ENCODE measurements at regions not wholly inside any gene's neighbourhood (a gene's known extent, or its start where the extent isn't known, plus 50 kb on each side); places are given as distances from the start of the nearest gene placed in this dataset.
"Not testable (repeated sequence)": the region's sequence is repeated elsewhere in the genome, so short reads cannot be mapped to it uniquely, and the experiment has no call there.

DNA sequence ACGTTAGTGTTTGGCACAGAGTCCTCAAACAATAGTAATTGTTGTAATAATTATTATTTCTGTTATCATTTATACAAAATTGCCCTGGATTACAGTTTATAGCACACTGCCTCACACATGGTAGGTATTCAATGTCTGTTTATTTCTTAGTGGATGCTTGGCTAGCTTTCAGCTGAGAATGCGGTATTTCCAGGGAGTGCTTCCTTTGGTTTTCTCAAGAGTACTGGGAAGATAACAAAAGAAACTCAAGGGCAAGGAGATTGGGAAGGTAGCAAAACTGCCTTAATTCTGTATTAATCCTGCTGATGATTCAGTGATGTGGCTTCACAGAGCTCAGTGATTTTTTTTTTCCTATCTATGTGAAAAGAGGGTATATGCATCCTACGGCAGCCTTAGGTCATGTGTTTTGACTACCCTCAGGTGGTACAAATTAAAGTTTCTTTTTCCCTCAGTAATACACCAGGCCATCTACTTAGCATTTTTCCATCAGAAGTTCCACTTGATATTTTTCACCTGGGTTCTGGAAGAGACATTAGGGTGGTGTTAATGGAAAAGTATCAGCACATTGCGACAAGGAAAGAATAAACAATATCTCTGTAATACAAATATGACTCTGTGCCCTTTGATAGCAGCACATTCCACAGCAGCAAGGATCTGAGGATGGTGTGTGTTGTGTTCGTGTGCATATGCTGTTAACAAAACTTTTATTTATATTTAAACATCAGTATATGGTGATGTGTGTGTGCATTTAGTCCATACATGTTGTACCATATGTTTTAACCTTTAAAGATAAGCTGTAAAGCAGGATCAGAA lies 124.3 kb upstream of the RASGEF1B start:
- DNase-seq (ENCODE audit: low read depth): no peak

- DNase-seq (ENCODE audit: low read depth): no peak
Measured at GRCh38 chr4:81595287-81595686, 123.6 kb upstream of the RASGEF1B start.

GRCh38 chr4:81594490-81595159 lies 122.9 kb upstream of the RASGEF1B start:
- no peak for DNase-seq (ENCODE audit: low read depth)

GRCh38 chr4:81592701-81593100 lies 121.0 kb upstream of the RASGEF1B start:
- no peak for DNase-seq (ENCODE audit: low read depth)

- no peak for DNase-seq (ENCODE audit: low read depth)
Measured at GRCh38 chr4:81590596-81590995, 118.9 kb upstream of the RASGEF1B start.

- DNase-seq (ENCODE audit: low read depth): no peak
Measured at GRCh38 chr4:81589262-81589661, 117.6 kb upstream of the RASGEF1B start.

DNA sequence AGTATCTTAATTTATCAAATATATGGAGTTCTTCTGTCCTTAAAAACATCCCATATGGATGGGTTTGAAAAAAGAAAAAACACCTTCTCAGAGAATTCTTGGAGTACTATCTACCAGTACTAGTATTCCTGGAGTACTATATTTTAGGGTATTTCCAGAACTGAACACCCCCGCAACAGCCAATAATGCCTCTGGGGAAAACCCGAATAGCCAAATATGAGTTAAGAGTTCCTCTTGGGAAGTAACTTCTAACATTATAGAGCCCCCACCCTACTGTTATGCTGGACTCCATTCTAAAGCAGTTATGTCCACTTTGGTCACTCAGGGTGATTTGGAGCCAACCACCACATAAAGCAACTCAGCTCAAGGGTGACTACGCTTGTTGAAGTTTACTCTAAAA lies 115.0 kb upstream of the RASGEF1B start:
- no peak for DNase-seq (ENCODE audit: low read depth)

DNA sequence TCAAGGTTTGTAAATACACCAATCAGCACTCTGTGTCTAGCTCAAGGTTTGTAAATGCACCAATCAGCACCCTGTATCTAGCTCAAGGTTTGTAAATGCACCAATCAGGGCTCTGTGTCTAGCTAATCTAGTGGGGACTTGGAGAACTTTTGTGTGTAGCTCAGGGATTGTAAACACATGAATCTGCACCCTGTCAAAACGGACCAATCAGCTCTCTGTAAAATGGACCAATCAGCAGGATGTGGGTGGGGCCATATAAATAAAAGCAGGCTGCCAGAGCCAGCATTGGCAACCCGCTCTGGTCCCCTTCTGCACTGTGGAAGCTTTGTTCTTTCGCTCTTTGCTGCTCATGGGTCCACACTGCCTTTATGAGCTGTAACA lies 109.3 kb upstream of the RASGEF1B start:
- not testable (repeated sequence) for DNase-seq (ENCODE audit: low read depth)

- DNase-seq (ENCODE audit: low read depth): no peak
Measured at GRCh38 chr4:81580346-81580993, 108.8 kb upstream of the RASGEF1B start.

DNA sequence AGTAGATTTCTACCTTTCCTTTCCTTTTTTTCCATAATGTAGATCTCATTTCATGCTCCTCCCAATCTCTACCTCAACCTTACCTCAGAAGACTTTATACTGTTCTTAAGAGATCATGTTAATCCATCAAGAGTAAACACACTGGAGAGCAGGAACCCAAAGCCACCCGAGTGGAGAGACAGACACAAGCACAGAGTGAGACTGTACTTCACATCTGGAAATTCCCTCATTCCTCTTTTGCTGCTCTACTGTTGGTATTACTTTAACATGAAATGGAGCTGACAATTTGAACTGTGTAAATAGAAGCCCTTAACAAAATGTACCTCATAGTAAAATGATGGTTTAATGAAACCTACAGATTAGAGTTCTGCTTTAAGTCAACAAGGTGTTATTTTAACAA lies 105.7 kb upstream of the RASGEF1B start:
- DNase-seq (ENCODE audit: low read depth): no peak

- no peak for DNase-seq (ENCODE audit: low read depth)
Measured at GRCh38 chr4:81574991-81575390, 103.3 kb upstream of the RASGEF1B start.

- DNase-seq (ENCODE audit: low read depth): no peak
Measured at GRCh38 chr4:81573840-81574239, 102.1 kb upstream of the RASGEF1B start.

- no peak for DNase-seq (ENCODE audit: low read depth)
Measured at GRCh38 chr4:81572402-81572801, 100.7 kb upstream of the RASGEF1B start.

DNA sequence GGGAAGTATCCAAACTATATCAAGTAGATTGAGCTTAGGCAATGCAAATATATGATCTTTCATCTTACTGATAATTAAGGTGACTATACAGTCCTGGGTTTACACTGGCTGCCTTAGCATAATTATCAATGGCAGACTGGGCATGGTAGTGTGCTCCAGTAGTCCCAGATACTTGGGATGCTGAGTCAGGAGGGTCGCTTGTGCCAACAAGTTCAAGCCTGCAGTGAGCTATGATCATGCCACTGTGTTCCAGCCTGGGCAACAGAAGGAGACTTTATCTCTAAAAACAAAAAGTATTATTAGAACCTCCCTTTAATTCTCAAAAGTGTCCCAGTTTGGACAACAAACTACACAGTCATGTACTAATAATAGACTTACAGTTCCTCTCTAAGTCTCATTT lies 99.4 kb upstream of the RASGEF1B start:
- DNase-seq (ENCODE audit: low read depth): no peak

GRCh38 chr4:81566161-81566591 lies 94.5 kb upstream of the RASGEF1B start:
- no peak for DNase-seq (ENCODE audit: low read depth)

DNA sequence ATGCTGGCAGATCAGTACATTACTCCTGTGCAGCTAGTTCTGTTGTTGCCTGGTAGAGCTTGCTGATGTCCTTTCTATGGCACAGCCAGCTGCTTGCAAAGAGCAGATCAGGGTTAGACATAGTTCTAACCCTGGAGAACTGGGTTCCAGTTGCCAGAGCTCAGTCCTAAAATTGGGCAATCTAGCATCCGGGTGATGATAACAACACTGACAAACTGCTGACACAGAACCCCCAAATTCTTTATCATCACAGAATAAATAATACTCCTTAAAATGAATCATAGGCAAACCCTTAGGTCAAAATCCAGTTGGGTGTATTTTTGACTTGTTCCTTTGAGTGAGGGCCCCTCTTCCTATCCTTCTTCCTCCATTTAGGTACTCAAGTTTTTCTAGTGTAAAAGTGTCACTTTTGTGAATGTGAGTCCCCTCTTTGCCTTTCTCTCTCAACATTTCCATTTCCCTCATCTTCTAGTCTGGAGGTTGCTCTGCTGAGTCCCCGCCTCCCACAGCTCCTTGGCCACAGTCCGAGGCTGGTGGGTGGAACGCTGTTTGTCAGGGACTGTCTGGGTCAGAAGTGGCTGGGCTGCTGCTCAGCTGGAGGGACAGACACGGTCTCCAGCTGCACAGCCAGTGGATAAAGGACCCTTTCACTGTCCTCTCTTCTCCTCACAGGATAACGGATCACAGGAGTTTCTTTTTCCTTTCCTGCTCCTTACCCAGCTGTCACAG lies 93.6 kb upstream of the RASGEF1B start:
- DNase-seq (ENCODE audit: low read depth): peak; percentile 40

- no peak for DNase-seq (ENCODE audit: low read depth)
Measured at GRCh38 chr4:81564025-81564424, 92.3 kb upstream of the RASGEF1B start.

GRCh38 chr4:81562093-81562492 lies 90.4 kb upstream of the RASGEF1B start:
- no peak for DNase-seq (ENCODE audit: low read depth)

DNA sequence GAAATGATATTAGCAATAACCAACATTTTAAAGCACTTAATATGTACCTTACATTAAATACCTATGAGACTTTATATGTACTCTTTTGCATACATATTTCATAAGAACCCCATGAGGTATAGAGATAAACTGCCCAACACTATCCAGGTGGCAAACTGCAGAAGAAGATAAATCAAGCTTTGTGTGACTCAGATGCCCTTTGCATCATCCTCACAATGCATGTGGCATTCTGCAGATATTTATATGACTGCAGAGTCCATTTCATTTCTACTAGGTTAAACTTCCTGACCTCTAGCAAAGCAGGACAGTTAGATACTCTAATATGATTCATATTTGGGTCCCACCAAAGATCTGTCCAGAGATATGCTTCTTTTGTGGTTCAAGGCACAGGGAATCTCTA lies 85.6 kb upstream of the RASGEF1B start:
- no peak for DNase-seq (ENCODE audit: low read depth)

- DNase-seq (ENCODE audit: low read depth): no peak
Measured at GRCh38 chr4:81555489-81555888, 83.8 kb upstream of the RASGEF1B start.

GRCh38 chr4:81552086-81552485 lies 80.4 kb upstream of the RASGEF1B start:
- no peak for DNase-seq (ENCODE audit: low read depth)

- DNase-seq (ENCODE audit: low read depth): no peak
Measured at GRCh38 chr4:81550388-81550859, 78.7 kb upstream of the RASGEF1B start.
